Stimulated activated CD8-positive, alpha-beta memory T cell treated with anti-CD3 and anti-CD28 coated beads, Interleukin-2, amount 100 ng/mL, for 48 hours (primary cell): ENCODE measurements at regions not wholly inside any gene's neighbourhood (a gene's known extent, or its start where the extent isn't known, plus 50 kb on each side); places are given as distances from the start of the nearest gene placed in this dataset.

Experiments used
- DNase-seq, 2 donors: peaks; one replicate each; pipeline ENCODE4 v3.0.0-alpha.2; 2020; ENCODE audit warnings: low read depth in 2 of 2

DNA sequence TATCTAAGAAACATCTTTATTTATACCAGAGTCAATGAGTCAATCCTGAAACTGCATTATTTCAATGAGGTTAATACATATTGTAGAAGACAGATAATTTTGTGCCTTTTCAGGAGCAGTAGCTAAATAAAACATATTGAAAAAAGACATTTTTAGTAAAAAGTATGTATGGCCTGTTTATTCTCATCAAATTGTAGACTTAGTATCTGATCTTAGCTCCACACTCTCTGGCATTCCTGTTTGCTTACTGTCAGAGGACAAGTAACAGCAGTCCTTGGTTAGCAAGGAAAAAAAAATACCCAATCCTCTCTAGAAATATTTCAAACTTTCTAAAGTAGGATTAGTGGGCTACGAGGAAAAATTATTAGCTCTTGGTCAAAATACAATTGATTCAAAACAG lies 50.5 kb upstream of the GUCY1A1 start:
- DNase-seq, result no peak

DNA sequence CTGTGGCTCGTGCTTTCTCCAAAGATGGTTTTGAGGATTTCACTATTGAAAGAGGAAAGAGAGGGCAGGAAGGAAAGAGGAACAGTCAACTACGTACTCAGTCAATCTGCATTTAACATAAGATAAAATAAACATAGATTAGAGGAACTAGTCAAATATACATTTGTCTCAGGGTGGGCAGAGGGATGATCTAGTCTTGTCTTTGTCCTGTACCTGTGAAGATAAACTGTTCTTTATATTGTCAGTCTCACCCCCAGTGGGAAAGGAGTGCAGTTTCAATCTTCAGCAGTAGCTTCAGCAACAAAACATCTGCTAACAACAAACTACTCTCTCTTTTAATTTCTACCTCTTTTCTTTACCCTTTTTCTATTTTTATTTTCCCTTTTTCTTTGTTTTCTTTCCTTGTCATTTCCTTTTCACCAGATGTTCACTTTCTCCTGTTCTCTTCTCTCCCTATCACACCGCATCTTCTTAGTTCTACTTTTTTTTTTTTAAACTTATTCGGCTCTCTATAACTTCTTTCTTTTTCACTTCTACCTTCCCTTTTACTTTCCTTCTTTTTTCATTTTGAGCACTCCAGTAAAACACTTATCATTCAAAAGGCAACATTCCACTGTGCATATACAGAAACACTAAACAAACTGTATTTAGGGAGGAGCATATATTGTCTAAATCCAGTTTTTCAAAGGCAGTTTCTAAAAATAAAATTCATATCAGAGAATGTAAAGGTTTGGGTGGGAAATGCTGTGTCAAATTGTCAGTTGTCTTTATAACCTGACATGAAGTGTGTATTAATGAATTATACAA lies 51.4 kb upstream of the GUCY1A1 start:
- DNase-seq, result no peak

DNA sequence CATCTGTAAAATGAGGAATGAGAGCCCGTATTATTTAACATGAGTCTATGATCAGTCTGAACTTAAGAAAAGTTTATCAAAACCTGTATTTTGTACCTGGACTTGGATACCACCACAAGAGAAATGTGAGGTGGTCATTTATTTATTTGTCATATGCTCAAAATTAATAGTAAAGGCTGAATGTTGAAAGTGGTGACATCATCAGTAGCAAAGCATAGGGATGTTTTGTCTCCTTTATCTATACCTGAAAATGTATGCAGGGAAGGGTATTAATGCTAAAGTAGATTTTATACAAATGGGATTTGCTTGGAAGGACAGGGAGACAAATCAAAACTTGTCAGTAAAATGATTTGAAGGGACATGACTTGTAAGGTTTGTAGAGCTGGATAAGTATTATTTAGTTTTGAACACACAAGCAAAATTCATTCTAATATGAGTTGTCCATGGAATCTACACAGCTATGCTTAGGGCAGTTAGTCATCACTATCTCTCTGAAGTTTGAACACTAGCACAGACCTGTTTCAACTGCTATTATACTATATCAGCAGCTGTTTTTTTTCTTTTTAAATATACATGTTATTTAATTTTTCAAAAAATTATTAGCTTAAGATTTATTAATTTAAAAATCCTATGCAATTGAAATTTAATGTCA lies 52.4 kb upstream of the GUCY1A1 start:
- DNase-seq, result no peak

DNA sequence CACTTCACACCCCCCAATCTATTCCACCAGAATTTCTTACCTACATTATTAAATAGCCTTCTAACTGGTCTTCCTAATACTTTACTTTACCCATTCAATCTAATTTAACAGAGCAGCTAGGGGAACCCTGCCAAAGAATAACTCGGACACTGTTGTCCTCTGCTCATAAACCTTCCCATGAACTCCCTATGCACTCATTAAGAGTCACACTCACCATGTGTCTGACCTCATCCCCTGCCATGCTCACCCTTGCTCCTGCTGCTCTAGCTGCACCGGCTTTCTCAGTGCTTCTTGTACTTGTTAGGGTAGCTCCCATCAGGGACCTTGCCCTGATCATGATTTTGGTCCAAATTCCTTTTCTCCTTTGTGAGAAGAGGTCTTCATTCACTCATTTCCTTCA lies 54.6 kb upstream of the GUCY1A1 start:
- no peak for DNase-seq

DNA sequence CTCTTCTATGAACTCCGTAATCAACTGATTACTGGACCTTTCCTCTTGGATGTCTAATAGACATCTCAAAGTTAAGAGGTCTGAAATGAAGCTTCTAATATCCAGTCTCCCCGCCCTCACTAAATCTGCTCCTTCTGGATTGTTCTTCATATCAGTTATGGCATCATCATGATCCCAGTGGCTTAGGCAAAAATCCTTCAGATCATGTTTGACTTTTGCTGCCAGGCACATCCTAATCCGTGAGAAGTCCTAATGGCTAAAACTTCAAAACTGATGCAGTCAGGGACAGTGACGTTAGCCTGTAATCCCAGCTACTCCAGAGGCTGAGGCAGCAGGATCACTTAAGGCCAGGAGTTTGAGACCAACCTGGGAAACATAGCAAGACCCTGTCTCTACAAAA lies 55.1 kb upstream of the GUCY1A1 start:
- no peak for DNase-seq

DNA sequence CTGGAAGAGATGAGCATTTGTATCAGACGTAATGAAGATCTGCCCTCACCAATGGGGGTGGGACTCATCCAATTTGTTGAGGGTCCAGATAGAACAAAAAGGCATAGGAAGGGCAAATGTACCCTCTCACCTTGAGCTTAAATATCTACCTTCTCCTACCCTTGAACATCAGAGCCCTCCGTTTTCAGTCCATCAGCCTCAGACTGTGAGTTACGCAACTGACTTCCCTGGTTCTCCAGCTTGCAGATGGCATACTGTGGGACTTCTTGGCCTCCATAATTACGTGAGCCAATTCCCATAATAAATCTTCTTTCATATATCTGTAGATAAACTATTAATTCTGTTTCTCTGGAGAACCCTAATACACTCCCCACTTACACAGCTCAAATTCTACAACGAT lies 56.5 kb upstream of the GUCY1A1 start:
- DNase-seq, result no peak

DNA sequence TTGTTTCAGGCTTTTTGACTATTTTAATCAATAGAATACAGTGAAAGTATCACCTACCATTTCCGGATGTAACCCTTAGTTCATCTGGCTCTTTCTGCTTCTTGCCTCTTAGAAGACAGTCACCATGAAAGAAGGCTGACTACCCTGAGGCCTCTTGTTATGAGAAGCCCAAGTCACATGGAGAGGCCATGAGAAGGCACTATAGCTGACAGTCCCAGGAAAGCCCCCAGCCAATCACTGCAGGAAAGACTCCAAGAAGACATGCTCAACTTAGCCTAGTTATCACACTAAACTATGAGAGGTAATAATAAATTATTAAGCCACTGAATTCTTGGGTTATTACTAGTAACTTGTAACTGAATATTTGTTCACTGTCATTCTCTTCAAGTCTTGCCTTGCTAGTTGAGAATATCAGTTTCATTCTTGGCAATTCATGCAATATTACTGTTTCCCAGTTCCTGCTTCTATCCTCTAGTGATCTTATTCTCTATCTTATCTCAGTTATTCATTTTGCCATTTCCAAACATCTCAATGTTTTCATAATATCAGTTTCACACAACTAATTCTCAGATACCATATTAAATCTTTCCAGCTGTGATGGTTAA lies 57.1 kb upstream of the GUCY1A1 start:
- DNase-seq, result no peak

DNA sequence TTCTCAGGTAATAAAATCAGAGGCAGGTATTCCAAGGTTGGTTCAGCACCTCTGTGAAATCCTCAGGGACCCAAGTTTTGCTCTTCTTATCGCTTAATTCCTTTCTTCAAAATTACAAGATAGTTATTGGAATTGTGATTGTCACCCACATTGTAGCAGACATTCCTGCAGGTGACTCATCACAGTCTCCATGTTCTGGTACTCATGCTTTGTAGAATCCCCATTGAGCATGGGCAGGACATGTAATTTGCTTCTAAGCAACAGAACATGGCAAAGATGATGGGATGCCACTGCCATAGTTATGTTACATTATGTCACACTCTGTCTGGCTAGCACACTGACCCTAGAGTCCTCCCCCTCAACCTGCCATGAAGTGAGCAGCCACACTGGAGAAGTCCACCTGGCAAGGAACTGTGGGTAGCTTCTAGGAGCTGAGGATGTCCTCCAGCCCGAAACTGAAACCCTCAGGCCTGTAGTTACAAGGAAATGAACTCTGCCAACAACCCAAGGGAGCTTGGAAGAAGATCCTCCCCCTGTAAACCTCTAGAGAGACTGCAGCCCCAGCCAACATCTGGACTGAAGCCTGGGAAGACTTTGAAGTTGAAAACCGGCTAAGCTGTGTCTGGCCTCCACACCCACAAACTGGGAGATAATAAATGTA lies 58.3 kb upstream of the GUCY1A1 start:
- DNase-seq, result no peak

DNA sequence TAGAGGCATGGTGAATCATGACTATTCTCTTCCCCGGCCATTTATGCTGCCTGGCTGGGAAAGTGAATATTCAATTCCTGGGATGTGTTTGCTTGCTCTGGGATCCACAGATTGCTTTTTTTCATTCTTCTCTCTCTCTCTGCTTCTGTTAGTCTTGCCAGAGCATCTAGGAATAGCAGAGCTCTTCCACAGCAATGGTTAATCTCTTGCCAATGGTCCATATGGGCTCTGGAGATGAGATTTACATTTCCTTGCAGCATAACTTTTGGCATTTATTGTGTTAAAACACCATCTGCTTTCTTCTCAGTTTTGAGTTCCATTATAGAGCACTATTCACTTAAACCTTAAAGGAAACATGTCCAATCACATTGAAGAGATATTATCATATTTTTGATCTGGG lies 59.2 kb upstream of the GUCY1A1 start:
- DNase-seq, result no peak

DNA sequence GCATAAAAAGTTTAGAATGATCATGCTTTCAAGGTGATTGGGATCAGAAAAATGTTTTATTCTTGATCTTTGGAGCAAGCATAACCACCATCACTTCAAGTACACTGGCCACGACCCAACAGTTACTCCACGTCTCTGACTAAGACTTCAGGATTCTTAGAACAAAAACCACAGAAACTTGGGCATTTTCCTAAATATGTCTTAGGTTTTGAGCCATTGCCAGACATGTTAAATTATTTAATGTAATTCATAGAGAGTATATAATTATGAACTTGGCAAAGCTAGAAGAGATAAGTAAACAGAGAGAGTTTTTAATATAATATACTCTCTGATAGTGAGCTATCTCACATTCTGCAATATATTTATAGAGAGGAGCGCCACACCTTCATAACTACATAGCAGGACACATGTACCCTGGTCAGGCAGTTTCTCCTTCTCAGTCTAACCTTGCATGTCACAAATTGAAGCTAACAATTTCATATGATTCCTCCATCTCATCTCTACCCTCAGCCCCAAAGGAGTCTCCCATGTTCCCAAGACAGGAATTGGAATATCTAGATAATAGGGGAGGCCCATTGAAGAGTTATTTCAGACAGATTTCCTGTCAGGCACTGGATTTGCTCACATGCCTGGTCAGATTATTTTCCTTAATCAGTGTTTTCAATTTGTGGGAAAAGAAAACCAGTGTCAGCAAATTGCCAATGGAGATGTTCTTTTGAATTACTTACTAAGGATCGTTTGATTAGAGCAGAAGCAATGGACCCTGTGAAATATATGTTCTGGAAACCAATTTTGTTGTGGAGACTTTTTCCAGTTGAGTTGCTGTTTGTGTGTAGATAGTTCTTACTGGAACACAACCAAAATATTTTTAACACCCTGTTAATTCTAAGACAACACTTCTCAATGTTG lies 61.7 kb upstream of the GUCY1A1 start:
- no peak for DNase-seq

DNA sequence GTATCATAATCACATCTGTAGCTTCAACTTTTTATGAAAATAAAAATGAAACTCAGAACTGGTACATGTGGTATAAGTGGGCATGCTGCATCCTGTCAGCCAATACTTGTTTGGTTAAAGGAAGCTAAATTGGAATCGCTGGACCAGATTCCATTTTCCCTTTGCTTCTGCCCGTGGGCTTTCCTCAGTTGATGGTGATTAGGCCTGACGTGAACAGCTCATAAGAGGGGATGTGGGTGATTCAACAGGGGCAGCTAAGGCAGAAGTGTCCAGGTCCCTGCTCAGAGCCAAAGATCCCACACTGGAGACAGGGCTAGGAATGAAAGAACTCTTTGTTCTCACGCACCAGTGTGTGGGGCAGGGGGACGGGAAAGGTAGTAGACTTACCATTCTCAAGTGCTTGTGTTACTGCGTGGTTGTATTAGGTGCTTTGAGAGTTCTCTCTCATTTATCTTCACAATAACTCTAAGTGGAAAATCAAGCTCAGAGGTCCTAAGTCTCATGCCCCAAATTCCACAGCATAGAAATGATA lies 63.2 kb upstream of the GUCY1A1 start:
- DNase-seq, result no peak

DNA sequence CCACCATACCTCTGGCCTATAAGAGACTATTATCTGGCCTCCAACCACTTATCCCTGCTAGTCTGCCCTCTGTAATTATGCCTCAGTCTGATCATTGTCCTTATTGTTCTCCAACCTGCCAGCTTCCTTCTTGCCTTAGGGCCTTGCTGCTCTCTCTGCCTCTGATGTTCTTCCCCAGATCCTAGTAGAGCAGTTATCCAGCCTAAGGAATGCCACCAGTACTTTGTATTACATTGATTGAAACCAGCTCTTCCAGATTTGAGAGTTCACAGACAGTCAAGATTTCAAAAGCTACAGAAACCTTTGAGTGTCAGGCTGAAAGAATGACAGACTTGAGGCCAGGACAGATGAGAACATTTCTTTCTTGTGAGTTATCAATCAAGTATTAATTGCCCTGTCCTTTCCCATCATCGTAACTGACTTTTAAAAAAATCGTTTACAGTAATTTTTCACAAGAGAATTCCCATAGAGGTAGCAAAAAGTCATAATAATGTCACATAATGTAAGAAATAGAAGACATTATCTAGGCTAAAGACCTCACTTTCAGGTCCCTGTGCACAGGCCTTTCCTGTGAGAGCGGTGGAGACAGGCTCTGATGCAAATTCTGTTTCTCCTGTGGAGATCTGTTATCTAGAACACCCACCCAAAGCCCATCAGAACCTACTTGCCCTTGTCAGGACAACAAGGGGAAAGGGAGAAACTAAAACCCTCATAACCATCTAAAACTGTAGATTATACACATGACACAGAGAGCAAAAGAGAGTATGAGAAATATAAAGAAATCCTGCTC lies 64.1 kb upstream of the GUCY1A1 start:
- no peak for DNase-seq

DNA sequence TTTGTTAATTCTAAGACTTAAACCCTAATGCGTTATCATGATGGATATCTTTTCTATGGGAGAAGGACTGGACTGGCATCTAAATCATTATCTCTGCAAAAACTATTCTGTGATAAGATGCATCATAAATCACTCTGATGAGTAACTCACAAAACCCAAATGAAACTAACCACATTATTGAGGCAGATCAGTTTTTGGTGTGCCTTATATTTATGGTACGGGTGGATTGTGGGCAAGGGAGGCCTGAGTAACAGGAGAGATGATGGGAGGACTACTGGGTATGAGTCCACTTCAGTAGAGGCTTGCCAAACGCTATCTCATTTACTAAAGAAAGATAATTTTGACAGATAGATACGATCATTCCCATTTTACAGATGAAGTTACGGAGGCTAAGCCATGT lies 66.4 kb upstream of the GUCY1A1 start:
- DNase-seq, result no peak

DNA sequence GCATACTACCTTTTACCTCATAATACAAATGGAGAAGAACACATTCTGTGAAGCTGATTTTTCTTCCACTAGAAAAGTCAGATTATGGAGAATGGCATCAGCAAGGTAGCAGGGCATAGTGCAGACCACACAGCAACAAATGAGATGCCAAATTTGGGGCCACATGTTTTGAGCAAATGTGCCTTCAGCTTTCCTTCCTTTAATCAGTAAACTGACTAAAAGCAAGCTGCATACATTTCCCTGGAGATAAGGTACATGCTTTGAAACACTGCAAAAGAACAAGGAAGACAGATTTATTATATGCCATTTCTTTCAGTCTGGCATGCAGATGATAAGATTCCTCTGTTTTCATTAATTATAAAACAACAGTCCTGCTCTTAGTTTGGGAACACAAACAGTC lies 67.1 kb upstream of the GUCY1A1 start:
- no peak for DNase-seq

DNA sequence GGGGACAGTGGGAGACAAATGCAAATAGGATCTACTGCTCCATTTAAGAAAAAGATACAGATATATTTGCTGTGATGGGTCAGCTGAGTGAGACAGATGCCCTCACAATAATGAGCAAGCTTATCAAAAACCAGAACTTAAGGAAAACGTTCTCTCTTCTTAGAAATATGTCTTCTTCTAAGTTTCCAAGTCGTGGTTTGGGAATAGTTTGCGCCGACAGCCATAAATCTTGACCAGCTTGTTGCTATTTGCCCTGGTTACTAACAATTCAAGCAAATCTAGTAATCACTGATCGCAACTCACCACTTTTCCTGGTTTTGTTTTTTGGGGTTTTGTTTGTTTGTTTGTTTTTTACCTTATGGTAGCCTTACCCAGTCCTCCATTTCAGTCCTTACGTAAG lies 67.6 kb upstream of the GUCY1A1 start:
- DNase-seq, result no peak

DNA sequence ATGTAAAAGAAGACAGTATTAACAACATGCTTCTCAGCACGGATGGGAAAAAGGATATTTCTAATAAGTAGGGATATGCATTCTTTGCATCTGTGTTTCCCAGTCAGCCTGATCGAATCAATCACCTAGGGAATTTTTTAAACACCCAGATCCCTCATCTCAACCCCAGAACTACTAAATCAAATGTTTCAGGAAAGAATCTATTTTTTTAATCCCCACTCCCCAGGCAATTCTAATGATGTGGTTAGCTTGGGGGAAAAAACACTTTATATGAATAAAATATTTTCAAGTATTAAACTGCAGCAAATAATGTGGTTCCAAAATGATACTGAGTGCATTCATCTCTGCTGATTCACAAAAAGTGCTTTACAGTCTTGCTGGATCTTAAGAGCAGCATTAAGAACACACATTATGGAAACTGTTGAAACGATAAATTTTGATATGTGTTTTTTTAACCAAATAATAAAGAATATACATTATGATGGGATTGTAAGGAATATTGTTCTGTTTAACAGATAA lies 68.7 kb upstream of the GUCY1A1 start:
- DNase-seq, result no peak

DNA sequence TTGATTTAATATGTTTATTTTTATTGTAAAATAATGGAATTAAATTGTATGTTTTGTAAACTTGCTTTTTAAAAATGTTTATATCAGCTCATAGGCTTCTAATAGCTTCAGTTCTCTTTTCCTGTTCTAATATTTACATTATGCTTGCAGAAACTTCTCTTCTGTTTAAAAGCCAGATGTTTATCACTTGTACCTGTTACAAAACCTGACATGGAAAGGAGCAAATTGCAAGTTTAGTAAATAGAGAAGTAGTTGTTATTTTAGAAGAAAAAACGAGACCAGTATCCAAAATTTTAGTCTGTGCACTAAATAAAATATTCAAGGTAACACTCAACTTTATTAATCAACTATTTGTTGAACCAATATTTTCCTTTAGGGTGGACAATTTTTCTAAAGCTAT lies 69.4 kb upstream of the GUCY1A1 start:
- no peak for DNase-seq

DNA sequence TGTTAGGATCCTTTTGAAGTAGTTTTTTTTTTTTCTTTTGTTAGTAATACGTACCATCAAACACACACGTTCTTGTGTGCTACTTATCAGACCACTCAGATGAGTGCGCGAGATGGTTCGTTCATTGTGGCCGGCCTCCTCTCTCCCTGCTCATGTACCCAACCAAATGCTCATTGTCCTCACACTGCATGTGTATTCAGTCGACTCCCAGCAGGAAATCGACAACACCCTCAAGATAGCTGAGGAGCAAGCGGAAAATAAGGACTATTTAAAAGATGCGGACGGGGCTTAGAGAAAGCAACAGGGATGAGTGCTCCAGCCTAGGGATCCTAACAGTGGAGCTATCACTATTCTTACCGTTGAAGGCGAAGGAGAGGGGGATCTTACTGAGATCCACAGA lies 72.9 kb upstream of the GUCY1A1 start:
- DNase-seq, result no peak

DNA sequence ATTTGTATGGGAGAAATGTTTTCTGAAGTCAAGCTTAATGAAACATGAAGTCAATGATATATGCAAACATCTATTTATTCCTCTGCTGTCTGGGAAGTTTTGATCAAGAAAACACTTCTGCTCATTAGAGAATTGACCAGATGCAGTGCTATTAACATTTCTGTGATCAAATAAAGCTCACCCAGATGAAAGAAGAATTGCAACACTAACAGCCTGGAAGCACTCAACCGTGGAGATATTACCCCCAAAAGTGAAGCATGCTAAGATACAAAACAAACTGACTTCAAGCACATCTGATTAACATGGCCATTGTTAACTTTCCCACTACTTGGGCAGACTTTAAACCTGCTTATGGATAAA lies 73.7 kb upstream of the GUCY1A1 start:
- no peak for DNase-seq

DNA sequence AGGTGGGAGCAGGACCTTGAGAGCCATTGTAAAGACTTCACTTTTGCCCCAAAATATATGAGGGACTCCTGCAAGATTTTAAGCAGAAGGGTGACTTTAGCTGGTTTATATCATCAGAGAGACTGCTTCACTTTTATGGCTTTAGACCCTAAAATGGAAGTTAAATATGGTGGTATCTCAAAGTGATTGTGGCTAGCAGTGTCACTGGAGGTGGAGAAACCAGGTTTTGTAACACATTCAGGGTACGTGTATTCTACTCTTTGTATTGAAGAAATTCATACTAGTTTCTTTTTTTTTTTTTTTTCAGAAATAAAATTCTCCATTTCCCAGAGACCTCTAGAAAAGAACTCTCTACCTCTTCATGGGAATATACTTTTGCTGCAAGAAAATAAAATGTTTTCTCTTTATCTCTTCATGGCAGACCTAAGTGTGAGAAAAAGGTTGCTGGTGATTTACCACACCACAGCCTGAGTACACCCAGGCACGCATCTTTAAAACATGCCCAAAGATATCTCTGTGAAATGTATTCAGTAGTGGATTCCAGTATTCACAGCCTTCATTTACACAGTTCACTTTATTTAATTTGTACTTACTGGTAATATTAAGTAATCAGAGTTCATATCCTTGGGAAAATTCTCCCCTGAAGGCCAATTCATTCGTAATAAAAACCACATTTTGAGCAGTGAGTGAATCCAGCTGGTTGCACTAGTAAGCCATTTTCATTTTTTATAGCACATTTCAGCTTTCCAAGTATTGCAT lies 74.3 kb upstream of the GUCY1A1 start:
- DNase-seq, result no peak
